NCI-H446 treated with DMSO at 0.1 percent for 48 hours (cell line): ENCODE measurements at regions not wholly inside any gene's neighbourhood (a gene's known extent, or its start where the extent isn't known, plus 50 kb on each side); places are given as distances from the start of the nearest gene placed in this dataset.
"Not testable (repeated sequence)": the region's sequence is repeated elsewhere in the genome, so short reads cannot be mapped to it uniquely, and the experiment has no call there.

ENCODE experiments used
- DNase-seq: peaks from one replicate; lab custom pipeline; 2025; lab: John Stamatoyannopoulos, UW

DNA sequence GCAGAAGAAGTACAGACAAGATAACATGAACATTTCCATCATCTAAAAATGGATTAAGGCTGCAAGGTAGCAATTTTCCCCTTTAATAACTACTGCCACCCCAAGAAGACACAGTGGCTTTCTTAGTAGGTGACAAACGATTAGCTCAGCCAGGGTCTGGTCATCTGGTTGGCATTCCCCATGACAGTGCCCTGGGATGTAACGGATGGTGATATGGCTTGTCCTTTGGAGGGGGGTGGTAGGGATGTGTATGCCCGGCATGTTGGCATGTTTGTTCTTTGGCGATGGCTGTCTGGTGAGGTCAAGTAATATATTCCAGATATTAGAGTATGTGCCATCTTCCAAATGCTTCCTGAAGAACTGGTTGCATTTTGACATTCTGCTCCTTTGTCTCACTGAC, 135.6 kb upstream of the ZNF536 start:
- no peak for DNase-seq

DNA sequence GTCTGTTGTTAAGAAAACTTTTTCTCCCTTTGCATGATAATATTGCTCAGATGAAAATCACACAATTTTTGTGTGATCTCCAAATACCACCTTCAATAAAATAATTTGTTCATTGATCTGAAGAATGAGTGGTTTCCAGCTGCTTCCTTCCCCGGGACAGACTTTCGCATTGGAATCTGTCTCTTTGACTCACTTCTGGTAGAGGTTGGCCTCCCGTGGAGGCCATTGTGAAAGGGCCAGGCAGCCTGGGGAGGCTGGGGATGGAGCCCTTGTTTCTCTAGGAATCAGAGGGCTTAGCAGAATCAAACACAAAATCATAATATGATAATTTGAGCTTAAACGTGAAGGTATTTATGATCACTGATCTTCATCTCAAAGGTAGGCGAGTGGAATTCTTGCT, 135.0 kb upstream of the ZNF536 start:
- DNase-seq = no peak

DNA sequence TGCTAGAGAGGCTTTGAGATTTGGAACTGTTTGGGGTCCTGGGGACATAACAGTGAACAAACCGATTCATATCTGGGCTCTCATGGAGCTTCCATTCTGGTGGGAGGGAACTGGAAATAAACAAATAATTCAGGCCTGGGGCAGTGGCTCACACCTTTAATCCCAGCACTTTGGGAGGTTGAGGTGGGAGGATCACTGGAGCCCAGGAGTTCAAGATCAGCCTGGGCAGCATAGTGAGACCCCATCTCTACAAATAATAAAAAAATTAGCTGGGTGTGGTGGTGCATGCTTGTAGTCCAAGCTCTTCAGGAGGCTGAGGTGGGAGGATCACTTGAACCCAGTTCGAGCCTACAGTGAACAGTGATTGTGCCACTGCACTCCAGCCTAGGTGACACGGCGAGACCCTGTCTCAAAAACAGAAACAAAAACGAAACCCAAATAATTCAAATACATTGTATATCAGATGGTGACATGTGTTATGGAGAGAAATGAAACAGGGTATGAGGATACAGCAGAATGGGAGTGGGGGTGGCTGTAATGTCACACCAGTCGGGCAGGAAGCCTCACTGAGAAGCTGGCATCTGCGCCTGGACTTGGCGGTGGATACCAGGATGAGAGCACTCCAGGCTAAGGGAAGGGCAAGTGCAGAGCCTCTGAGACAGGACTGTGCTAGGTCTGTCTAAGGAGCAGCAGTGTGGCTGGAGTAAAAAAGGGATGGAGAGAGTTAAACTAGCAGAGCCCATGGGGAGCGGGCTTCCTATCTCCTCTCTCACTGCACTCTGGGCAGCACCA, 131.1 kb upstream of the ZNF536 start:
- peak; percentile 17 for DNase-seq

DNA sequence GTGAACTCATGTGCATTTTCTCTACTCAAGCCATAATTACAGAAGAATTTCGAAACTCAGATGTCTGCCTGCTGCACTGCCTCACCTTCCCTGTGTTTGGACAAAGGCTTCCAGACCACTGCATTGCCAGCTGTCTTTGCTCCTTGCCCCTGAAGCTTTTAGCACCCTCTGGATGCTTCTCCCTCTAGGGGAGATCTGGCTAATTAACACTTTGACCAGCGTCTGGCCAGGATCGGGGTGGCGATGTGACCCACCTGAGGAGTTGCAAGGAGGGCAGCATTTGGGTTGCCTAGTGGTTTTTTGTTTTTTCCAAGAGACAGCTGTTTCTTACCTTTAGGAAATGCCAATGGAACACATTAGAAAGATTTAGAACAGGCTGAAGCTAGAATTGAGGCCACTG, 127.7 kb upstream of the ZNF536 start:
- DNase-seq = no peak

DNA sequence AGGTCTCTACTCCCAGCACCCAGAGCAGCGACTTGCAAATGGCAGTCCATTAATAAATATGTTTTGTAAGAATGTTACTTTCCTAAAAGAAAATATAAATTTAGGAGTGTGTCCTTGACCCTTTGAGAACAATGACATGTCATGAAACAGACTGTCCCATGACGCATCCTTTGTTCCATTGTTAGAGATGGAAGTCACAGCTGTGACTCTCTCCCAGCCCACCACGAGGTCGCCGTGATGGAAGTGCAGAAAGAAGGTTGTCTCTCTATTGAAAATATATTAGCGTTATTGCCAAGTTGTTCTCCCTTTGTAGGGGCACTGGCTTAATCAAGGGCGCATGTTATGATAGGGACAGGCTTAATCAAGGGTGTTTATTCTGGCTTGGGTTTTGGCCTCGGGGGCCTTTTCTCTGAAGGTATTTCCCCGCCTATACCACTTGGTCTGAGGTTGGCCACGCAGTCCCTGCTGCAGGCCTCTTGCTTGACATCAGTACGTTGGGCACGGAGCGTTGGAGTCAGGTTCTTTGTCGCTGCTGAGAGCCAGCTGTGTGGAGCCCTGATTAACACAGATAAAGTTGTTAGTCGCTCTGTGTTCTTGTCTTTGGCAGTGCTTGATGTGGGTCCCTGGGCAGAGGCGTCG, 126.7 kb upstream of the ZNF536 start:
- no peak for DNase-seq

DNA sequence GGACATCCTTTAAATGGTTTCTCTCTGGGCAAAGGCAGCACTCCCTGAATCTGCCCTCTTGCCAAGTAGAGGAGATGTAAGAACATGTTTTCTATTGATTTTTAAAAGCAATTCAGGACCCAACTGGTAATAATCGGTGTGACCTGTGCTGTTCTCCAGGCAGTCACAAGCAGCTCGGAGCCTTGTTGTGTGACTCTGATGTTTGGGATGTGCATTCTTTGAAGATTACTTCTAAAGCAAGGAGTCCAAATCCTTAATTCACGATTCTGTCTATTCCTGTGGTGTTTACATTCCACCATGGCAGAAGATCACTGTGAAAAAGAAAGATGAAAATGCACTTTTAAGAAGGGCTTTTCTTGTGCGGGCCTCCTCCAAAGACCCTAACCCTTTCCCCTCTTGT, 122.3 kb upstream of the ZNF536 start:
- no peak for DNase-seq

DNA sequence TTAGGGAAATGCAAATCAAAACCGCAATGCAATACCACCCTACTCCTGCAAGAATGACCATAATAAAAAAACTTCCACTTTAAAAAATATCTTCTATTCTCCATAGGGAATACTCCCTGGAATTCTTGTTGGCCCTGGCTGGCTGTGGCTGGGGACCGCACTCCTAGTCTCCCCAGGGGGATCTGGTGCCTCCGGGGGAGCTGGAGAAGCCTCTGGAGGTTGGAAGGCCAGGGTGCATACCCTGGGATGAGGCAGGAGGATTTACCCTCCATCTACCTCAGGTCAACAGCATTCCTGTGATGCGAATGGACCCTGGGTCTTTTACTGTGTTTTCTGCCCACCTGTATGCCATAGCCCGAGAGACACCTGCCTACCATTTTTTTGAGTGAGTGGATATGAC, 120.0 kb upstream of the ZNF536 start:
- no peak for DNase-seq

DNA sequence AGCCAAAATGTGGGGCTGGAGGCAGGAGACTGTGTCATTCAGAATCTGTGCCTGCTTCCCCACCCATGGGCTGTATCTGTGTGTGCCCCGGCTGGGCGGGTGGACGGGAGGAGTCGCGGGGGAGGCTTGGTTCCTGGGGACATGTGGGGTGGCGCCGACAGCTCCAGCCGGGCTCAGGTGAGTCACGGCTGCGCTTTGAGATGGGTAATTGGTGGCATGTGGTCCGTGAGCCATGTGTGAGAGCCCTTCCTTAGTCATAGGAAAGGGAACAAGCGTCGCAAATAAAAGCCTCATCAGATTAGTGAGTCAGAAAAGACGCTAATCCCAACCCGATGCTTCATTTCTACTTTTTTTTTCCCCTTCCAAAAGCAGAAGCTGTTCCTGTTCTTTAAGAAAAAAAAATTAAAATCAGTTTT, 118.6 kb upstream of the ZNF536 start:
- peak; percentile 18 for DNase-seq

DNA sequence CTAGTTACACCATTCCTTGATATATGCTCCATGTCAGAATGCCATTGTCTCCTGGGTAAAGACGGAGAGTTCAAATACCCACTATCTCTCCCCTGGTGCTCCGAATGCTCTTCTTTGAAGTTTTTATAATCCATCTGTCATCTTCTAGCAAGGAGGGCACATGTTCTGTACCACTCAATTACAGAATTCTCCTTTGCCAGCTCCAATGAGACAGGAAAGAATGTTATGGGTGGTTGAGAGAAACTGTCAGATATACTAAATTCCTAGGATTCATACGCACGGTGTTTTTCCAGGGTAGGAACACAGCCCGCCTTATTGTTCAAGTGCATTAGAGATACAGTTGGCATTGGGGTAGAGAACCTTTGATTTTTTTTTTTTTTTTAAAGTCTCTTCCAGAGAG, 118.0 kb upstream of the ZNF536 start:
- peak; percentile 17 for DNase-seq

DNA sequence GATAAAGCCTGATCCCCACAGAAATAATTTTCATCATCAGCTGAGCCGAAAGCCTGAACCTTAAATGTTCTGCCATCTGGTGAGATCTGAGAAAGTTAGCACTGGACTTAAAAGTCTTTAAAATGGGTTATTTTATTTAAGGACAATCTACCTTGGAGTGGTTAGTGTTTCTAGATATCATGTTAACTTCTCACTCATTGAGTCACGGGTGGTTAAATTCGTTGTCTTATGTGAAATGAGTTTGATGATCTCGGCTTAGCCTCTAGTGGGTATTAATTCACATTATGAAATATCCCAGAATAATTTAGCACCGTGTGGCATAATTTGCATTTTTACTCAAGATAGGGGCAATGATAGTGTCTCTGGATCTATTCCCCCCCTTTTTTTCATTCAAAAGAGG, 117.4 kb upstream of the ZNF536 start:
- no peak for DNase-seq

DNA sequence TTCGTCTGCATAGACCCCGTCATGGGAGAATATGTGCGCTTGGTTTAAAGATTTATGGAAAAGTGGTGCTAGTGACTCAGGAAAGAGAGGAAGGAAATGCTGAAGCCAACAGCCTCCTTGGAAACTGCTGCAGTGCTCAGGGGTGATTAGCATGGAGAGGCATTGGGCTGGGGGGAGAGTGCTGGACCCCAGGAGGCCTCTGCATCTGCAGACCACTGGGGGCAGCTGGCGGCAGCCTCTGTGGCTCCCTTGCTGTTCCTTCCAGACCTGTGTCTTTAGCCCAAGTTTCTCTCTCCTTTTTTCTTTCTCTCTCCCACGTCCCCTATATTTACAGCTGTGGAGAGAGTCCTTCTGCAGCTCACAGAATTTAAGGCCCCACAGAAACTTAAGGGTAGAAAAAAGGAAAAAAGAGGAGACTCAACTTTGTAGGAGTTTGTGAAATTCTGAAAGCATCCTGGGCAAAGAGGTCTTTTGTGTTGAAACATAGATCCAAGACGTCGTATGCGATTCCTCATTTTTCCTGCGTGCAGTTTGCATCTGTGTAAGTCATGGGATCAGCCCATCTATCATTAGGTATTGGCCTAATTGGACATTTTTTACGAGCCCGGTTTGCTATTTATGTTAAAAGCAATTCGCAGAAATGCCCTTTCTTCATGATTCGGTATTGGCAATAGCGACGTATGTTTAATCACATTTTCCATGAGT, 116.2 kb upstream of the ZNF536 start:
- no peak for DNase-seq

DNA sequence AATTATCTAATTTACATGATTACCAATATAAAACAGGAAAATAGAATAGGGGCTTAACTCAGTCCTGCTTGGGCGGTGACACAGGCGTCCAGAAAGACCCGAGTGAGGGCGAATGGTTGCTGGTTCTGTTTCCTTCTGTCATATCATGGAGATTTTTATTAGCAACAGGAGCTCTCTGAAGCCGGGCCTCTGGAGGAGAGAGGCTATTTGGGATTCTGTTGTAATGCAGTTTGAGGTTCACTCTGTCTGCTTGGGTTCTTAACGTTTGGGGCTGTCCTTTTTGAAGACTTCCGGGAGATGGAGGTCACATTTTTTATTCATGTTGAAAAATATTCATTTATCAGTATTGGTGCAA, 115.7 kb upstream of the ZNF536 start:
- no peak for DNase-seq

DNA sequence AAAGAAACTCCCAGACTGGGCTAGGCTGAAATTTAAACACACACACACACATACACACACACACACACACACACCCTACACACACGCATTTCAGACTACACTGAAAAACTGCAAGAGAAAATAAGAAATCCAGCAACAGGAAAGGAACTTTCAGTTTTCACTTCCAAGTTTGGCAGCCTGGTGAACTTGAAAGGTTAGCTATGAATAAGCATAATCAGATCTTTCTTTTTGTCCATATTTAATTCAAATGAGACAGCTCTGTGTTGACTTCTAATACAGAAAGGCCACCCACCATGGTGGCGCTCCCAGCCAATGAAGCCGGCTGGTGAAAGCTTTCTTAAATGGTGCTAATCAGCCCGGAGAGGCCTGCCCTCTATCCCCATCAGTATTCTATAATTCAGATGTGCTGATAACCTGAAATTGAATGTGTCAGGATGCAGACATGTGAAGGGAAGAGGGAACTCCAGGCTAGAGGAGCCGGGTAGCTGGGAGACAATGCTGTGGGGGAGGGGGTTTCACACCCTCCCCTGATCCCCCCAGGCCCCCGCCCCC, 108.3 kb upstream of the ZNF536 start:
- DNase-seq = no peak

DNA sequence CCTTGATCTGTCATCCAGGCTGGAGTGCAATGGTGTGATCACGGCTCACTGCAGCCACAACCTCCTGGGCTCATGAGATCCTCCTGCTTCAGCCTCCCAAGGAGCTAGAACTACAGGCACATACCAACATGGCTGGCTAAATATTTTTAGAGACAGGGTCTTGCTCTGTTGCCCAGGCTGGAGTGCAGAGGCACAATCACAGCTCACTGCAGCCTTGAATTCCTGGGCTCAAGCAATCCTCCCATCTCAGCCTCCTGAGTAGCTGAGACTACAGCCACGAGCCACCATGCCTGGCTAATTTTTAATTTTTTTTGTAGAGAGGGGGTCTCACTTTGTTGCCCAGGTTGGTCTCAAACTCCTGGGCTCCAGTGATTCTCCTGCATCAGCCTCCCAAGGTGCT, 106.3 kb upstream of the ZNF536 start:
- DNase-seq = not testable (repeated sequence)

DNA sequence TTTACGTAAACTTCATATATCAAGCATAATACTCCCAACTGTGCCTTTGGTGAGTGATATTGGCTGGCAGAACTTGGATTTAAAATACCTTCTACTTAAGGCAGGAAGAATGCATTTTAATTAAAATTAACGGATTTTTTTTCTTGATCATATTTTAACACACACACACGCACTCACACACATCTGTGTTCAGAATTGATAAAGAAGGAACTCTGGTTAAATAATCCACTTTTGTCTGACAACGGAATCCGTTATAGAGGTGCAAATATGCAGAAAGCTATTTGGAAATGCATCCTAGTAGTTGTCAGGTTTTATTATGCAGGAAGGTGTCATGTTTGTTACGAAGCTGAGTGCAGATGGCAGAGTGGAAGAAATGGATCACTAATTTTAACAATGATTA, 105.5 kb upstream of the ZNF536 start:
- DNase-seq = no peak

DNA sequence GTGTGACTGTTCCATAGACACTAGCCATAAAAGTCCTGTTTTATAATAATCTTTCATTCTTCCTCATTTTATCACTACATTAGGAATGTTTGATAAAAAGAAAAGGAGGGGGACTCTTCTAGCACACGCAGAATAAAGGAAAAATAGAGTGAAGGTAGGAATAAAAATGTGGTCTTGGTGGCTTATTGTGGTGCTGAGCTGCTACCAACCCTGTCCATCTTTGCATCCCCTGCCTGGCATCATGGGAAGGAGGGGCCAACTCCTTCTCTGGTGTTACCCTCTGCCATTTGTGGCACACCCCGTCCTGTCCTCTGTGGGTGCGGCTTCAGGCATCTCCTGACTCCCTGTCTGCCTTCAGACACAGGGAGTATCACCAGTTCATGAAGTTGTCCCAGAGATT, 104.9 kb upstream of the ZNF536 start:
- DNase-seq = no peak

DNA sequence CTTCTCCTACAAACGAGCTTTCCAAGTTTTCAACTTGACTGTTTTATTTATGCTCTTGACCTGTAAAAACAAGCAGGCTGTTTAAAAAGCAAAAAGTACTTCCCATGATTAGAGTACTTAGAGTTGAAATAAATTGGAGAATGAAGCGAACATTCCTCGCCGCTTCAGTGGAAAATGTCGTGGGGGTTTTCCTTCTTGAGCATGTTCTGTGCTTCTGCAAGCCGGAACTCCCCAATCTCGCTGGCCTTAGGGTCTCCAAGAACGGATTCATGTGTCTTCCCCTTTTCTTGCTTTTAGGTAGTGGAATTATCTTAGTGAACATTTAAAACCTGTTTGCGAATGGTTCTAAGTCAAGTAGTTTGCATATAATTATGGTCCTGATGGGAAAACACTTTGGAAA, 103.6 kb upstream of the ZNF536 start:
- no peak for DNase-seq

DNA sequence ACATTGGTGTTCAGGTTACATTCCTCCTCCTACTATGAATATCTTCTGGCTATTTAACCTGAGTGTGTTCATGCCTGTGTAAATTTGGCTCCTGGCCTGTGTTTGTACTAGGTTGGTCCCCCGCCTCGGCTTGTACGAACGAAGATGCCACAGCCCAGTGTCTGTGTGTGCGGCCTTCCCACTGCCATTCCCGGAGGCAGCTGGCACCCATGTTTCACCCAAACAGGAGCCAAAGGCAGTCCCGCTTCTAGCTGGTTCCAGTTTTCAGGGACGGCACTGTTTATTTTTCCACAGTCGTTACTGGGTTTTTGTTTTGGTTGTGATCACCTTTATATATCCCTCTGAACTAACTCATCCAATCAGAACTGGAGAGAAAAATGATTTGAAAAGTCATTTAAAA, 102.5 kb upstream of the ZNF536 start:
- DNase-seq = no peak

DNA sequence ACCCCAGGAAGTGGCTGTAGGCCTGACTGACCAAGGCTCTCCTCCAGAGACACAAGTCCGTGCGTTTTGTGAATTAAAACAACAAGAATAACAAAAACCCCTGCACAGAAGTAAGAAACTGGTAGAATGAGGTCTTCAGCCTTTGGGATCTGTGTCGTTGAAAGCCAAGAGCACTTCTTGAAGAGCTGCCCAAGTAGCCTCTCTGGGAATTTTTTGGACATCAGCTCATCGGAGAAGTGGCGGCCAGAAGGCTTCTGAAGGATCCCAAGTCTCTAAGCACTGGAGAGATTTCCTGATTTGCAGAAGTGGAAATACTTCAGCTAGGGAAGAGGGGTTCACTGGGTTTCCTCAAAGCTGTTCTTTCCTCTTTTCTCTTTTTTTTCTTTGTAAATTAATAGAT, 100.4 kb upstream of the ZNF536 start:
- no peak for DNase-seq

DNA sequence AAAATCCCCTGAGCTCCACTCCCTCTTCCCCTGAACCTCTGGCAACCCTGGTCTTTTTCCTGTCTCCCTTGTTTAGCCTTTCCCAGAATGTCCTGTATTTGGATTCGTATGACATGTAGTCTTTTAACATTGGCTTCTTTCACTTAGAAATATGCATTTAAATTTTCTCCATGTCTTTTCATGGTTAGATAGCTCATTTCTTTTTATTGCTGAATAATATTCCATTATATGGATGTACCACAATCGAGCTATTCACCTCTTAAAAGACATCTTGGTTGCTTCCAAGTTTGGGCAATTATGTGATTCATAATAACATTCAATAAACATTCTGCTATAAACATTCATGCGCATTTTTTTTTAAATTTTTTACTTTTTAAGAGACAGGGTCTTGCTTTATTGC, 99.6 kb upstream of the ZNF536 start:
- DNase-seq = no peak

DNA sequence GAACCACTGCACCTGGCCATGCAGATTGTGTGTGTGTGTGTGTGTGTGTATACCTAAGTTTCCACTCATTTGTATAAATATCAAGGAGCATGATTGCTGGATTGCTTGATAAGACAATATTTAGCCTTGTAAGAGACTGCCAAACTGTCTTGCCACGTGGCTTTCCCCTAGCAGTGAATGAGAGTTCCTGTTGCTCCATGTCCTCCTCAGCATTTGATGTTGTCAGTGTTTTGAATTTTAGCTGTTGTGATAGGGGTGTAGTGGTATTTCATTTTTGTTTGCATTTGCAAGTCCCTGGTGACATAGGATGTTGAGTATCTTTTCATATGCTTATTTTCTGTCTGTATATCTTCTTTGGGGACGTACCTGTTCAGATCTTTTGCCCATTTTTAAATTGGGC, 99.0 kb upstream of the ZNF536 start:
- no peak for DNase-seq

DNA sequence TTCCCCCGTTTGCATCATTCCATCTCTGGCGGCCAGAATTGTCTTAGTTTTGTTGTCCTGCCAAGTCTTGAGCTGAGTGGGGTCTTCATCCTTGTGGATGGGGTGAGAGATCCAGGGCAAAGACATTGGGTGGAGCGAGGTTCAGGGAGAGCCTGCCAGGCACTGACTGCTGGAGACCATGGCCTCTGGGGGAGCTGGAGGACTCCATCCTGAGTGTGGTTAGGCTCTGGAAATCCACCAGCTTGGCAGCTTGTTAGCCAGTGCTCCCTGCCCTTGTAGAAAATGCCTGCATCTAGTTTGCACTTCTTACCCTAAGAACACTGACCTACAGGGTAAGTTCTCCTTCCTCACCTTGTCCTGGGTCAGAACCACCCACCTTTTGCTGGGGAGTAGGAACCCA, 97.2 kb upstream of the ZNF536 start:
- no peak for DNase-seq
